IMR-90 (cell line): ENCODE measurements at regions not wholly inside any gene's neighbourhood (a gene's known extent, or its start where the extent isn't known, plus 50 kb on each side); places are given as distances from the start of the nearest gene placed in this dataset.

Experiments used
- ATAC-seq: fragments of 200-7000 bp; cut with Tn5 transposase; 2 replicates; pipeline ENCODE4 v1.9.1; 2020; ENCODE audit warnings: low read depth, mild to moderate bottlenecking, moderate library complexity
- BruUV-seq: library from RNA; stranded (reverse); fragments of 400-500 nt; replicated peaks from 2 replicates; lab custom pipeline; 2021; lab: Mats Ljungman, UMichigan
- CTCF ChIA-PET: fragments of 300-600 bp; formaldehyde crosslinking; extraction: SDS; loops from one replicate; lab custom pipeline; 2021; ENCODE audit warnings: antibody characterized with exemption; lab: Yijun Ruan, JAX
- POLR2A ChIA-PET: fragments of 300-600 bp; sonication (Branson Sonifier 250); formaldehyde crosslinking; loops from one replicate; lab custom pipeline; 2022; ENCODE audit warnings: antibody characterized with exemption; ENCODE audit not compliant: unreplicated experiment; lab: Charles Lee
- DNase-seq: peaks from one replicate; pipeline ENCODE4 v3.0.0; 2013
- H2AFZ ChIP-seq: replicated peaks from 2 replicates; pipeline ENCODE3; 2013; ENCODE audit warnings: low read length, mild to moderate bottlenecking; ENCODE audit not compliant: poor library complexity
- H2AK5ac ChIP-seq: 2 replicates; pipeline ENCODE4 v1.6.1; 2013; ENCODE audit warnings: low read depth, low read length, inconsistent platforms
- H2AK9ac ChIP-seq: replicated peaks from 2 replicates; pipeline ENCODE3; 2013; ENCODE audit warnings: mild to moderate bottlenecking, low read depth, low read length, moderate library complexity; ENCODE audit not compliant: poor library complexity
- H2BK120ac ChIP-seq: 2 replicates; pipeline ENCODE4 v1.6.1; 2013; ENCODE audit warnings: low read depth, low read length, inconsistent platforms
- H2BK15ac ChIP-seq: 3 replicates; pipeline ENCODE4 v1.6.1; 2013; ENCODE audit warnings: low read depth, low read length, inconsistent platforms
- H2BK20ac ChIP-seq: 2 replicates; pipeline ENCODE4 v1.6.1; 2013; ENCODE audit warnings: low read depth, mild to moderate bottlenecking, inconsistent platforms, low read length, moderate library complexity
- H2BK5ac ChIP-seq: 2 replicates; pipeline ENCODE4 v1.6.1; 2013; ENCODE audit warnings: mild to moderate bottlenecking, low read depth, low read length, inconsistent platforms; ENCODE audit not compliant: poor library complexity, severe bottlenecking
- H3K14ac ChIP-seq: replicated peaks from 2 replicates; pipeline ENCODE4 v1.6.1; 2013; ENCODE audit warnings: low read depth, low read length, inconsistent platforms
- H3K18ac ChIP-seq: 2 replicates; pipeline ENCODE4 v1.6.1; 2013; ENCODE audit warnings: low read depth, low read length, control low read depth
- H3K23ac ChIP-seq: 2 replicates; pipeline ENCODE4 v1.6.1; 2013; ENCODE audit warnings: low read depth, low read length, inconsistent platforms
- H3K27ac ChIP-seq: 2 replicates; pipeline ENCODE4 v1.5.1; 2013; ENCODE audit warnings: mild to moderate bottlenecking, control low read depth, low read length; ENCODE audit not compliant: insufficient read depth
- H3K27me3 ChIP-seq: 2 replicates; pipeline ENCODE4 v1.6.1; 2013; ENCODE audit warnings: low read length; ENCODE audit not compliant: control insufficient read depth, insufficient read depth
- H3K36me3 ChIP-seq: 2 replicates; pipeline ENCODE4 v1.6.1; 2013; ENCODE audit warnings: low read length, mixed read lengths; ENCODE audit not compliant: control insufficient read depth, insufficient read depth
- H3K4ac ChIP-seq: 2 replicates; pipeline ENCODE4 v1.6.1; 2013; ENCODE audit warnings: low read depth, low read length, inconsistent platforms
- H3K4me1 ChIP-seq: 2 replicates; pipeline ENCODE4 v1.6.1; 2013; ENCODE audit warnings: low read length, mixed read lengths; ENCODE audit not compliant: control insufficient read depth, insufficient read depth
- H3K4me2 ChIP-seq: 2 replicates; pipeline ENCODE4 v1.6.1; 2013; ENCODE audit warnings: low read depth, mild to moderate bottlenecking, control low read depth, low read length, moderate library complexity
- H3K4me3 ChIP-seq: 2 replicates; pipeline ENCODE4 v1.5.1; 2013; ENCODE audit warnings: low read depth, mild to moderate bottlenecking, control low read depth, low read length, moderate library complexity; ENCODE audit not compliant: insufficient read depth
- H3K56ac ChIP-seq: 2 replicates; pipeline ENCODE4 v1.6.1; 2013; ENCODE audit warnings: low read length, inconsistent platforms; ENCODE audit not compliant: insufficient read depth; ENCODE audit errors: extremely low read depth
- H3K79me1 ChIP-seq, 2 experiments: 2 replicates each; pipeline ENCODE4 v1.6.1; 2013; ENCODE audit warnings: low read length in 2 of 2, inconsistent platforms in 1 of 2, low read depth in 1 of 2
- H3K9ac ChIP-seq: 2 replicates; pipeline ENCODE4 v1.6.1; 2013; ENCODE audit warnings: low read depth, low read length, control low read depth
- H3K9me1 ChIP-seq: 2 replicates; pipeline ENCODE4 v1.6.1; 2013; ENCODE audit warnings: low read length, inconsistent platforms; ENCODE audit not compliant: insufficient read depth
- H3K9me3 ChIP-seq: 2 replicates; pipeline ENCODE4 v1.6.1; 2013; ENCODE audit warnings: low read length; ENCODE audit not compliant: control insufficient read depth, insufficient read depth
- H4K20me1 ChIP-seq: 2 replicates; pipeline ENCODE4 v1.6.1; 2013; ENCODE audit warnings: low read length, inconsistent platforms; ENCODE audit not compliant: insufficient read depth
- H4K5ac ChIP-seq: 2 replicates; pipeline ENCODE4 v1.6.1; 2013; ENCODE audit warnings: mild to moderate bottlenecking, low read depth, low read length, control low read depth
- H4K8ac ChIP-seq, 2 experiments: 2 replicates each; pipeline ENCODE4 v1.6.1; 2013; ENCODE audit warnings: low read depth in 2 of 2, low read length in 2 of 2, control low read depth in 1 of 2, inconsistent platforms in 1 of 2
- H4K91ac ChIP-seq: 2 replicates; pipeline ENCODE4 v1.6.1; 2013; ENCODE audit warnings: low read depth, low read length, inconsistent platforms; ENCODE audit not compliant: insufficient read depth
- BHLHE40 ChIP-seq: fragments of 150-350 bp; IDR thresholded peaks from 2 replicates; pipeline ENCODE4 v1.6.1; 2016; ENCODE audit warnings: mild to moderate bottlenecking, low read depth, low read length
- dilution Hi-C: fragments of 300-500 bp; cut with HindIII; formaldehyde crosslinking; loops from one replicate; pipeline ENCODE4 v1.14.3; 2018; ENCODE audit warnings: low sequenced_read_pairs; ENCODE audit not compliant: unreplicated experiment
- in situ Hi-C: fragments of 300-500 bp; cut with MboI; formaldehyde crosslinking; loops from 3 replicates; pipeline ENCODE4 v1.14.3; 2019; ENCODE audit warnings: low sequenced_read_pairs, inconsistent platforms, mixed read lengths
- intact Hi-C: fragments of 100-400 bp; cut with micrococcal nuclease; formaldehyde crosslinking; loops from 2 replicates; pipeline ENCODE4 v1.10.0; 2022
- TF ChIP-seq, protein P1 (sequence below): fragments of 150-350 bp; IDR thresholded peaks from 2 replicates; pipeline ENCODE4 v1.6.1; 2017; ENCODE audit warnings: mild to moderate bottlenecking, antibody characterized with exemption, low read length, low read depth

- Histone ChIP-seq H2BK120ac (no peak overlapping the region), H3K9me1 (no peaks in the 10 kb centered on the region), H2BK20ac (no peak overlapping the region; the same call in 1 of the 2 replicates), H3K27me3 (no peaks in the 10 kb centered on the region), H2BK5ac (peak overlapping the region; percentile 19), H2AFZ (no peak overlapping the region), H3K4ac (no peak overlapping the region), H3K79me1 (no peaks in the 10 kb centered on the region), H3K4me3 (no peak overlapping the region), H3K14ac (no peak overlapping the region), H2BK15ac (no peak overlapping the region), H2AK9ac (no peak overlapping the region), H3K4me2 (no peak overlapping the region), H3K4me1 (peaks cover 6% of the 10 kb centered on the region), H4K91ac (no peak overlapping the region), H3K18ac (no peak overlapping the region; the same call in 1 of the 2 replicates), H2AK5ac (no peak overlapping the region; the same call in 1 of the 2 replicates), H4K8ac (no peak overlapping the region), H3K23ac (no peak overlapping the region), H4K5ac (no peak overlapping the region), H3K9ac (no peak overlapping the region), H3K27ac (no peak overlapping the region), H3K56ac (no peak overlapping the region), H4K20me1 (no peaks in the 10 kb centered on the region), H3K36me3 (no peaks in the 10 kb centered on the region), H3K9me3 (no peaks in the 10 kb centered on the region)
- in situ Hi-C loops: no loop called here
- CTCF ChIA-PET: no interaction called here
- intact Hi-C loops: loop anchor here (10.0 kb wide), 1 partner anchor 316 kb away; no protein-coding TSS in a partner anchor
- DNase-seq (no peak), ATAC-seq (no peak)
- no peak for TF ChIP-seq BHLHE40
- TF ChIP-seq, protein P1, sequence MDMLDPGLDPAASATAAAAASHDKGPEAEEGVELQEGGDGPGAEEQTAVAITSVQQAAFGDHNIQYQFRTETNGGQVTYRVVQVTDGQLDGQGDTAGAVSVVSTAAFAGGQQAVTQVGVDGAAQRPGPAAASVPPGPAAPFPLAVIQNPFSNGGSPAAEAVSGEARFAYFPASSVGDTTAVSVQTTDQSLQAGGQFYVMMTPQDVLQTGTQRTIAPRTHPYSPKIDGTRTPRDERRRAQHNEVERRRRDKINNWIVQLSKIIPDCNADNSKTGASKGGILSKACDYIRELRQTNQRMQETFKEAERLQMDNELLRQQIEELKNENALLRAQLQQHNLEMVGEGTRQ: no peak
- POLR2A ChIA-PET: no interaction called here
- dilution Hi-C loops: no loop called here
- BruUV-seq: no TSS peak
These were observed 496.5 kb downstream of the EPM2A start for GRCh38 chr6:145238787-145239186.
